ENCODE measurements at regions not wholly inside any gene's neighbourhood (a gene's known extent, or its start where the extent isn't known, plus 50 kb on each side); places are given as distances from the start of the nearest gene placed in this dataset.

GRCh38 chr6:122077603-122078002 lies 321.8 kb upstream of the HSF2 start:
- DNase-seq (ENCODE audit: extremely low spot score, unreplicated experiment), result no peak
- no peaks in the 10 kb centered on the region for H3K4me1 Mint-ChIP-seq (ENCODE audit: unreplicated experiment)
- no peak overlapping the region for H3K4me3 Mint-ChIP-seq (ENCODE audit: unreplicated experiment)
- H3K36me3 Mint-ChIP-seq (ENCODE audit: unreplicated experiment), result no peaks in the 10 kb centered on the region
- peaks cover 37% of the 10 kb centered on the region for H3K27me3 Mint-ChIP-seq (ENCODE audit: unreplicated experiment)
- no peak overlapping the region for H3K27ac Mint-ChIP-seq (ENCODE audit: unreplicated experiment)
- H3K9me3 Mint-ChIP-seq (ENCODE audit: unreplicated experiment), result no peaks in the 10 kb centered on the region
- no peak for TF ChIP-seq CTCF (IDR thresholded peaks at IDR 0.05)

DNA sequence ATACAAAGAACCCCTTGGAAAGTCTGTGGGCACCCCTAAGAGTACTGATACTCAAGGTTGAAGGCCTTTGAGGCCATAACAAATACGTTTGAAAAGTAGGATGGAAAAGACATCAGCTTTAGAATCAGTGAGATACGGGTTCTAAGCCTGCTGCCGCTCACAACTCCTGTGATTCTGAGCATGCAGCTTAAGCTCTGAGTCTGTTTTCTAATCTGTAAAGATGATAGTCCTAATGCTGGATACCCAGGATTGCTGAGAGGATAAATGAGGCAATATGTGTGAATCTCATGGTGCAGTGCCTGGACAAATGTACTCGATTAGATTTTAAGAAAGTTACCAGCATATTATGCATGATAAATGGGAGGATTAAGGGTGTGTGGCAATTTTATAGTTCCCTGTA lies 321.0 kb upstream of the HSF2 start:
- no peaks in the 10 kb centered on the region for H3K9me3 Mint-ChIP-seq (ENCODE audit: unreplicated experiment)
- no peak overlapping the region for H3K4me3 Mint-ChIP-seq (ENCODE audit: unreplicated experiment)
- H3K36me3 Mint-ChIP-seq (ENCODE audit: unreplicated experiment), result no peaks in the 10 kb centered on the region
- H3K4me1 Mint-ChIP-seq (ENCODE audit: unreplicated experiment), result no peaks in the 10 kb centered on the region
- TF ChIP-seq CTCF (IDR thresholded peaks at IDR 0.05), result no peak
- peaks cover 44% of the 10 kb centered on the region for H3K27me3 Mint-ChIP-seq (ENCODE audit: unreplicated experiment)
- no peak for DNase-seq (ENCODE audit: extremely low spot score, unreplicated experiment)
- no peak overlapping the region for H3K27ac Mint-ChIP-seq (ENCODE audit: unreplicated experiment)

GRCh38 chr6:122079916-122080315 lies 319.5 kb upstream of the HSF2 start:
- no peaks in the 10 kb centered on the region for H3K9me3 Mint-ChIP-seq (ENCODE audit: unreplicated experiment)
- H3K27me3 Mint-ChIP-seq (ENCODE audit: unreplicated experiment), result peaks cover 48% of the 10 kb centered on the region
- no peak overlapping the region for H3K27ac Mint-ChIP-seq (ENCODE audit: unreplicated experiment)
- no peak for DNase-seq (ENCODE audit: extremely low spot score, unreplicated experiment)
- H3K4me3 Mint-ChIP-seq (ENCODE audit: unreplicated experiment), result no peak overlapping the region
- no peak for TF ChIP-seq CTCF (IDR thresholded peaks at IDR 0.05)
- no peaks in the 10 kb centered on the region for H3K4me1 Mint-ChIP-seq (ENCODE audit: unreplicated experiment)
- H3K36me3 Mint-ChIP-seq (ENCODE audit: unreplicated experiment), result no peaks in the 10 kb centered on the region

DNA sequence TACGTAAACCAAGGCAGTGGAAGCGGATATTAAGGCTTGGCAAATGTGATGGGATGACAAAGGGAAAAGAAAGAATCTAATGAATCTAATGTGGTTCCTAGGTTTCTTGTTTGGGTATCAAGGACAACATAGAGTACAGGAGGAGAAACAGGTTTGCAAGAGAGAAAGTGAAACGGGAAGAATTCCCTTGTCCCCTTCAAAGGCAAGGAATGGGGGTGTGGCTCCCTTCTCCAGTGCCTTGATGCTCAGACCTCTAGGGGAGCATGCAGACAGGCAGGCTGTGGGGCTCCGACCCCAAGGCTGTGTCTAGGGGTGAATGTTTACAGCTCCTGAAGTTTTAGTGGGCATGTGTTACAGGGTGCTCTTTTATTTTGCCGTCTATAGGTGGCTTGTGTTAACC lies 317.5 kb upstream of the HSF2 start:
- H3K4me3 Mint-ChIP-seq (ENCODE audit: unreplicated experiment), result no peak overlapping the region
- no peaks in the 10 kb centered on the region for H3K36me3 Mint-ChIP-seq (ENCODE audit: unreplicated experiment)
- no peak overlapping the region for H3K27ac Mint-ChIP-seq (ENCODE audit: unreplicated experiment)
- no peaks in the 10 kb centered on the region for H3K9me3 Mint-ChIP-seq (ENCODE audit: unreplicated experiment)
- peaks cover 63% of the 10 kb centered on the region for H3K27me3 Mint-ChIP-seq (ENCODE audit: unreplicated experiment)
- no peak for DNase-seq (ENCODE audit: extremely low spot score, unreplicated experiment)
- no peaks in the 10 kb centered on the region for H3K4me1 Mint-ChIP-seq (ENCODE audit: unreplicated experiment)
- no peak for TF ChIP-seq CTCF (IDR thresholded peaks at IDR 0.05)

DNA sequence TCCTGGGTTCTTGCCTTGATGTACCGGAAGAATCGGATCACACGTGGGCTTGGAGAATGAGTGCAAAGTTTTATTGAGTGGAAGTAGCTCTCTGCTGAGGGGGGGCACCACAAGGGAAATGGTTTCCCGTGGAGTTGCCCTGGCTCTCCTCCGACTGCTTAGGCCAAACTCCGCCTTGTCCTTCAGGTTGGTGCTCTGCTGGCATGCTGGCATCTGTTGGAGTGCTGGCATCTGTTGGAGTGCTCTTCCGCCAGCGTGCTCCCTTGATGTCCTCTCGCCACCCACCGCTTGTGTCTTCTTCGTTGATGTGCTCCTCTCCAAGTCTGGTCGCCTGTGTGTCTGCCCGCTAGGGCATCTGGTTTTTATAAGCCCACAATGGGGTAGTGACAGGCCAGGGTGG lies 317.1 kb upstream of the HSF2 start:
- no peaks in the 10 kb centered on the region for H3K9me3 Mint-ChIP-seq (ENCODE audit: unreplicated experiment)
- H3K27ac Mint-ChIP-seq (ENCODE audit: unreplicated experiment), result no peak overlapping the region
- H3K4me1 Mint-ChIP-seq (ENCODE audit: unreplicated experiment), result no peaks in the 10 kb centered on the region
- DNase-seq (ENCODE audit: extremely low spot score, unreplicated experiment), result no peak
- no peaks in the 10 kb centered on the region for H3K36me3 Mint-ChIP-seq (ENCODE audit: unreplicated experiment)
- H3K4me3 Mint-ChIP-seq (ENCODE audit: unreplicated experiment), result no peak overlapping the region
- H3K27me3 Mint-ChIP-seq (ENCODE audit: unreplicated experiment), result peaks cover 63% of the 10 kb centered on the region
- no peak for TF ChIP-seq CTCF (IDR thresholded peaks at IDR 0.05)
